Muscle of leg (tissue), 3 donors: ENCODE measurements at regions not wholly inside any gene's neighbourhood (a gene's known extent, or its start where the extent isn't known, plus 50 kb on each side); places are given as distances from the start of the nearest gene placed in this dataset.
"Not testable (repeated sequence)": the region's sequence is repeated elsewhere in the genome, so short reads cannot be mapped to it uniquely, and the experiment has no call there.

Experiments used
- DNase-seq: peaks from one replicate; pipeline ENCODE4 v3.0.0; 2013
- H3K27ac ChIP-seq: one replicate; pipeline ENCODE4 v1.5.1; 2013; ENCODE audit warnings: mild to moderate bottlenecking, low read length, control low read depth
- H3K27me3 ChIP-seq: one replicate; pipeline ENCODE4 v1.6.1; 2013; ENCODE audit warnings: low read length; ENCODE audit not compliant: control insufficient read depth, insufficient read depth
- H3K36me3 ChIP-seq: one replicate; pipeline ENCODE4 v1.6.1; 2013; ENCODE audit warnings: low read length; ENCODE audit not compliant: control insufficient read depth, insufficient read depth
- H3K4me1 ChIP-seq: one replicate; pipeline ENCODE4 v1.6.1; 2013; ENCODE audit warnings: low read length; ENCODE audit not compliant: control insufficient read depth, insufficient read depth
- H3K4me3 ChIP-seq: one replicate; pipeline ENCODE4 v1.5.1; 2013; ENCODE audit warnings: low read length, control low read depth
- H3K9me3 ChIP-seq: replicated peaks from 2 replicates; pipeline ENCODE4 v1.6.1; 2013; ENCODE audit warnings: low read depth, low read length; ENCODE audit not compliant: control insufficient read depth
- WGBS: methylation state at CpG from one replicate; pipeline ENCODE4 v1.1.5; 2013; ENCODE audit warnings: missing lambda C conversion rate; ENCODE audit not compliant: insufficient coverage; 5-methylcytosine and 5-hydroxymethylcytosine counted together

DNA sequence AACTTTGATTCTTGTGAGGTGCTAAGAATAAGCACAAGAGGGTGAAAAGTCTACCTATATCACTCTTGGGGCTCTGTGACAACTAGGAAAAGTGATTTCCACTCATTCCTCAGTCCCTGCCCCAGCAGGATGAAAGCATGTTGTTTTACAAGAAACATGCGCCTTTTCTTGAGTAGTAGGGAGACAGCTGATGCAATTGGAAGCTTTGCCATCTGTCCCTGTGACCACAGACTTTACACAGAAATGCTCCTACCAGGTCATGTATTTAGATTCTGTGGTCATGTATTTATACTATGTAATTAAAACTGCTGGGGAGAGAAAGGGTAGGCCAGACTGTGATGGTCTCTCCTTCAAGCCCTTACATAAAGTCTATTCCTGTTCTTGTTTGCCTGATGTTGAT, 445.5 kb downstream of the PTPRC start:
- Histone ChIP-seq H3K27me3 (no peaks in the 10 kb centered on the region), H3K4me1 (no peaks in the 10 kb centered on the region), H3K9me3 (no peaks in the 10 kb centered on the region), H3K4me3 (no peak overlapping the region), H3K27ac (no peak overlapping the region), H3K36me3 (no peaks in the 10 kb centered on the region)
- DNase-seq, result no peak
- no CpG with 5 or more reads among the region's 1 CpG for WGBS

DNA sequence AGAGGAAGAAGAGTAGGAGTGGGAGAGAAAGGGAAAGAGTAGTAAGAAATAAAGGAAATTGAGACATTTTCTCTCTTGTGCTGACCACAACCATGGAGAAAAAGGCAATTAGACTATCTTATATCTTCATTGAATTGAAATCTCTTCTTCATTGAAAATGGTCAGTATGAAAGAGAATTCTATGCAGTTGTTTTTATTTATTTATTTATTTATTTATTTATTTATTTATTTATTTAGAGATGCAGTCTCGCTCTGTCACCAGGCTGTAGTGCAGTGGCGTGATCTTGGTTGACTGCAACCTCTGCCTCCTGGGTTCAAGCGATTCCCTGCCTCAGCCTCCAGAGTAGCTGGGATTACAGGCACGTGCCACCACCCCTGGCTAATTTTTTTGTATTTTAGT, 447.1 kb downstream of the PTPRC start:
- H3K27me3 ChIP-seq, result no peaks in the 10 kb centered on the region

DNA sequence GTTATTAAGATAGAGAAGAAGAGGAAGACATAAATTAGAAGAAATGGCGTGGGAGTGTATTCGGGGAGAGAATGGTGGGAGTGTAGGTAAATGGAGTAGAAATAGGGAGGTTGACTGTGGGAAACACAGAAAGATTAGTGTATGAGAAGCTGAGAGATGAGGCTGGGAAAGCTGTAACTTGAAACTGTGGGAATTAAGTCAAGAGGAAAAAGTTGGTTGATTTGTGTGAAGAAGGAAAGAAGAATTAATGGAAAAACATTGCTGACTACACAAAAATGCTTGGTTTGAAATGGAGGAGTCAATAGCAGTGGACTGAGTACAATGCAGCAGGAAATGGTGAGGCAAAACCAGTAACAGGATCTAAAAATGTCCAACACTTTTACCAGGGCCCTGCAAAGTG, 448.3 kb downstream of the PTPRC start:
- Histone ChIP-seq H3K27me3 (no peaks in the 10 kb centered on the region), H3K36me3 (no peaks in the 10 kb centered on the region), H3K4me1 (no peaks in the 10 kb centered on the region), H3K27ac (no peak overlapping the region), H3K9me3 (no peaks in the 10 kb centered on the region), H3K4me3 (no peak overlapping the region)
- WGBS, result 71% methylated on average over 2 of the region's 2 CpGs
- no peak for DNase-seq

More for the DNA sequence above, 447.1 kb downstream of the PTPRC start:
- no peaks in the 10 kb centered on the region for H3K4me1 ChIP-seq
- no peaks in the 10 kb centered on the region for H3K9me3 ChIP-seq
- no peak overlapping the region for H3K4me3 ChIP-seq
- DNase-seq, result no peak
- no peaks in the 10 kb centered on the region for H3K36me3 ChIP-seq
- H3K27ac ChIP-seq, result no peak overlapping the region
- WGBS, result 100% methylated on average over 2 of the region's 4 CpGs

- Histone ChIP-seq H3K4me3 (no peak overlapping the region), H3K36me3 (no peaks in the 10 kb centered on the region), H3K27me3 (no peaks in the 10 kb centered on the region), H3K27ac (no peak overlapping the region), H3K4me1 (no peaks in the 10 kb centered on the region), H3K9me3 (no peaks in the 10 kb centered on the region)
- DNase-seq, result no peak
- WGBS, result no CpG with 5 or more reads among the region's 3 CpGs
Observed at GRCh38 chr1:199089393-199090122, 450.7 kb downstream of the PTPRC start.

DNA sequence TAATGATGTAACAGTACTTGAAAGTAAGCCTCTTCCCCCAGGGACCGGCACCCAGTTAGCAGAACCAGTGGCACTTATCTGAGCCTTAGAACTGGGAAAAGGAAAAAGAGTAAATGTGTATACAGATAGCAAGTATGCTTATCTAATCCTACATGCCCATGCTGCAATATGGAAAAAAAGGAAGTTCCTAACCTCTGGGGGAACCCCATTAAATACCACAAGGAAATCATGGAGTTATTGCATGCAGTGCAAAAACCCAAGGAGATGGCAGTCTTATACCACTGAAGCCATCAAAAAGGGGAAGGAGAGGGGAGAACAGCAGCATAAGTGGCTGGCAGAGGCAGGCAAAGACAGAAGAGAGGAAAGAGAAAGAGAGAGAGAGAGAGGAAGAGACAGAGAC, 456.8 kb downstream of the PTPRC start:
- H3K27ac ChIP-seq, DNase-seq, H3K9me3 ChIP-seq, H3K36me3 ChIP-seq, H3K4me1 ChIP-seq, H3K27me3 ChIP-seq, H3K4me3 ChIP-seq: not testable (repeated sequence)
- no CpG with 5 or more reads among the region's 1 CpG for WGBS

DNA sequence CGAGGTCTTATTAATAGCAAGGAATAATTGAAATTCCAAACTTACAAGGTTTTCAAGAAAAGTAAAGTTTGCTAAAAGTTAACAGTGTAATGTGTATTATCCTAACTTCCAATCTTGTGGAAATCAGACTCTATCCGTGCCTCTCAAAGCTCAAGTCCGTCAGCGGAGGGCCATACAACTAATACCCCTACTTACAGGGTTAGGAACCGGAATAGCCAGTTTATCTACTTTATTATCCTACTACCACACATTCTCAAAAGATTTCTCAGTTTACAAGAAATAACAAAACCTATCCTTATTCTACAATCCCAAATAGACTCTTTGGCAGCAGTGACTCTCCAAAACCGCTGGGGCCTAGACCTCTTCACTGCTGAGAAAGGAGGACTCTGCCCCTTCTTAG, 457.8 kb downstream of the PTPRC start:
- no peaks in the 10 kb centered on the region for H3K27me3 ChIP-seq
- no peaks in the 10 kb centered on the region for H3K36me3 ChIP-seq
- H3K4me1 ChIP-seq, result no peaks in the 10 kb centered on the region
- 96% methylated on average over 4 of the region's 6 CpGs for WGBS
- no peaks in the 10 kb centered on the region for H3K9me3 ChIP-seq
- no peak for DNase-seq
- H3K4me3 ChIP-seq, result no peak overlapping the region
- H3K27ac ChIP-seq, result no peak overlapping the region

GRCh38 chr1:199098468-199098867, 459.6 kb downstream of the PTPRC start:
- no peak overlapping the region for H3K27ac ChIP-seq
- H3K9me3 ChIP-seq, result no peaks in the 10 kb centered on the region
- no peak overlapping the region for H3K4me3 ChIP-seq
- no peaks in the 10 kb centered on the region for H3K27me3 ChIP-seq
- H3K36me3 ChIP-seq, result no peaks in the 10 kb centered on the region
- no CpG with 5 or more reads among the region's 5 CpGs for WGBS
- no peaks in the 10 kb centered on the region for H3K4me1 ChIP-seq
- DNase-seq, result no peak

DNA sequence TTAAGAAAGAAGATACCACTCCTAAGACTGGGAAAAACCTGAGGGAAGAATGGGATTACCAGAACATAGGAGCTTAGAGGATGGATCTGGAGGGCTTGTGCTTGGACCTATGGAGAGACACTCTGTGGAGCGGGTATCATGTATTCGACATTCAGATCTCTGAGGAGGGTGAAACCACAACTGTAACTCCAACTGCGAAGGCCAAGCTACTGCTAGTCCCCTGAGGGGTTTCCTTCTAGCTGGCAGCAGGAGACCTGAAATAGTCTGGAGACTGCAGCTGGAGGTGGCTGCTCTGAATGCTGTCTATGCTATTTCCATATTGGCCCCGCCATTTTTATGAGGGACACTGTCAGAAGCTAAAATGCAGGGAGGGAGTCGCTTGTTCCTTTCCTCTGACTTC, 462.3 kb downstream of the PTPRC start:
- 83% methylated on average over 4 of the region's 5 CpGs for WGBS
- Histone ChIP-seq H3K9me3 (no peaks in the 10 kb centered on the region), H3K4me1 (no peaks in the 10 kb centered on the region)

GRCh38 chr1:199101635-199102034, 462.8 kb downstream of the PTPRC start:
- no peak overlapping the region for H3K4me3 ChIP-seq
- no peaks in the 10 kb centered on the region for H3K4me1 ChIP-seq
- WGBS, result no CpG with 5 or more reads among the region's 3 CpGs
- H3K36me3 ChIP-seq, result no peaks in the 10 kb centered on the region
- no peak overlapping the region for H3K27ac ChIP-seq
- no peaks in the 10 kb centered on the region for H3K9me3 ChIP-seq
- H3K27me3 ChIP-seq, result no peaks in the 10 kb centered on the region
- DNase-seq, result no peak

More for the DNA sequence above, 462.3 kb downstream of the PTPRC start:
- no peak for DNase-seq
- H3K27ac ChIP-seq, result no peak overlapping the region
- H3K4me3 ChIP-seq, result no peak overlapping the region
- H3K36me3 ChIP-seq, result no peaks in the 10 kb centered on the region
- H3K27me3 ChIP-seq, result no peaks in the 10 kb centered on the region

- DNase-seq, result no peak
- 80% methylated on average over 1 of the region's 3 CpGs for WGBS
- Histone ChIP-seq H3K9me3 (no peaks in the 10 kb centered on the region), H3K27me3 (no peaks in the 10 kb centered on the region), H3K36me3 (no peaks in the 10 kb centered on the region), H3K4me1 (no peaks in the 10 kb centered on the region), H3K4me3 (no peak overlapping the region), H3K27ac (no peak overlapping the region)
Observed at GRCh38 chr1:199102239-199102638, 463.4 kb downstream of the PTPRC start.

GRCh38 chr1:199109160-199109559, 470.3 kb downstream of the PTPRC start:
- Histone ChIP-seq H3K27me3 (no peaks in the 10 kb centered on the region), H3K9me3 (peaks cover 5% of the 10 kb centered on the region), H3K4me3 (no peak overlapping the region), H3K36me3 (no peaks in the 10 kb centered on the region), H3K4me1 (no peaks in the 10 kb centered on the region), H3K27ac (no peak overlapping the region)
- WGBS, result 100% methylated on average over 2 of the region's 3 CpGs
- no peak for DNase-seq
